Left lung (tissue), 4 donors: ENCODE measurements at regions not wholly inside any gene's neighbourhood (a gene's known extent, or its start where the extent isn't known, plus 50 kb on each side); places are given as distances from the start of the nearest gene placed in this dataset.

Experiments used
- ATAC-seq: fragments of 200-7000 bp; cut with Tn5 transposase; one replicate; pipeline ENCODE4 v1.9.1; 2020; ENCODE audit warnings: moderate library complexity
- DNase-seq, 4 donors: peaks; one replicate each; pipeline ENCODE4 v3.0.0-alpha.2; 2013 to 2020
- H3K27ac ChIP-seq, 2 donors: fragments of 200-600 bp; sonication (generic) in 1 of 2; one replicate each; pipeline versions ENCODE4 v1.5.0 to v1.8.0; 2020 to 2021
- H3K27me3 ChIP-seq, 2 donors: fragments of 200-600 bp; sonication (generic) in 1 of 2; one replicate each; pipeline versions ENCODE4 v1.5.0 to v1.8.0; 2020 to 2021
- H3K36me3 ChIP-seq, 2 donors: fragments of 200-600 bp; sonication (generic) in 1 of 2; one replicate each; pipeline versions ENCODE4 v1.5.0 to v1.8.0; 2020 to 2021
- H3K4me1 ChIP-seq, 2 donors: fragments of 200-600 bp; one replicate each; pipeline ENCODE4 v1.8.0; 2021
- H3K4me3 ChIP-seq, 2 donors: fragments of 200-600 bp; sonication (generic) in 1 of 2; one replicate each; pipeline versions ENCODE4 v1.5.0 to v1.8.0; 2020 to 2021; ENCODE audit warnings: mild to moderate bottlenecking in 1 of 2
- H3K9me3 ChIP-seq, 2 donors: fragments of 200-600 bp; sonication (generic) in 1 of 2; one replicate each; pipeline versions ENCODE4 v1.5.0 to v1.8.0; 2020 to 2021
- intact Hi-C, 2 donors: fragments of 100-400 bp; cut with DNase I; formaldehyde crosslinking; loops; one replicate each; pipeline versions ENCODE4 v1.11.2 to v1.14.2; 2022
- TF ChIP-seq, protein P1 (sequence below), 2 donors: fragments of 200-600 bp; sonication (generic) in 1 of 2; IDR thresholded peaks; one replicate each; pipeline versions ENCODE4 v1.5.0 to v1.8.0; 2021; ENCODE audit warnings: antibody characterized with exemption in 2 of 2
- donor health status: DM: no; HTN: yes; CAD: no.
- donor health status: DM: no; HTN: no; CAD: no.

DNA sequence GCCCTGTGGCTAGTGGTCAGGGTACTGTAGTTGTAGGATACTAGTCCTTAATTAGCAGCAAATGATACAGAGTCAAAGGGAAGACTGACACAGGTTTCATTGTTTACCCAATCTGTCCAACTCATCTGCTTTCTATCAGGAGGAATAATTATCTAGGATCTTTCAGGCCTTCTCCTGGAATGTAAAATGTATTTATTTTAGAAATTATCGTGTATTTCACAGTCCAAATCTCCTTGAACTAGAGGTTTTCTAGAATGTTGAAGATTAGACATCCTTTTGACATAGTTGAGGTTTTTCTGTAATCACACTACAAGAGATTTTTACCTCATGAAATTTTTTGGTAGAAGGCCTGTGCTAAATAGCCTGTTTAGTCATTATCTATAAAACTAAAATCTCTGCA, 1694.8 kb upstream of the PCDH20 start:
- ATAC-seq (no peak), DNase-seq (no peak)
- TF ChIP-seq, protein P1, sequence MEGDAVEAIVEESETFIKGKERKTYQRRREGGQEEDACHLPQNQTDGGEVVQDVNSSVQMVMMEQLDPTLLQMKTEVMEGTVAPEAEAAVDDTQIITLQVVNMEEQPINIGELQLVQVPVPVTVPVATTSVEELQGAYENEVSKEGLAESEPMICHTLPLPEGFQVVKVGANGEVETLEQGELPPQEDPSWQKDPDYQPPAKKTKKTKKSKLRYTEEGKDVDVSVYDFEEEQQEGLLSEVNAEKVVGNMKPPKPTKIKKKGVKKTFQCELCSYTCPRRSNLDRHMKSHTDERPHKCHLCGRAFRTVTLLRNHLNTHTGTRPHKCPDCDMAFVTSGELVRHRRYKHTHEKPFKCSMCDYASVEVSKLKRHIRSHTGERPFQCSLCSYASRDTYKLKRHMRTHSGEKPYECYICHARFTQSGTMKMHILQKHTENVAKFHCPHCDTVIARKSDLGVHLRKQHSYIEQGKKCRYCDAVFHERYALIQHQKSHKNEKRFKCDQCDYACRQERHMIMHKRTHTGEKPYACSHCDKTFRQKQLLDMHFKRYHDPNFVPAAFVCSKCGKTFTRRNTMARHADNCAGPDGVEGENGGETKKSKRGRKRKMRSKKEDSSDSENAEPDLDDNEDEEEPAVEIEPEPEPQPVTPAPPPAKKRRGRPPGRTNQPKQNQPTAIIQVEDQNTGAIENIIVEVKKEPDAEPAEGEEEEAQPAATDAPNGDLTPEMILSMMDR (IDR thresholded peaks at IDR 0.05) = no peak
- intact Hi-C loops = no loop called here
- Histone ChIP-seq H3K4me3 (no peak overlapping the region), H3K4me1 (no peaks in the 10 kb centered on the region), H3K27me3 (no peaks in the 10 kb centered on the region), H3K27ac (no peak overlapping the region), H3K36me3 (no peaks in the 10 kb centered on the region), H3K9me3 (no peaks in the 10 kb centered on the region)

DNA sequence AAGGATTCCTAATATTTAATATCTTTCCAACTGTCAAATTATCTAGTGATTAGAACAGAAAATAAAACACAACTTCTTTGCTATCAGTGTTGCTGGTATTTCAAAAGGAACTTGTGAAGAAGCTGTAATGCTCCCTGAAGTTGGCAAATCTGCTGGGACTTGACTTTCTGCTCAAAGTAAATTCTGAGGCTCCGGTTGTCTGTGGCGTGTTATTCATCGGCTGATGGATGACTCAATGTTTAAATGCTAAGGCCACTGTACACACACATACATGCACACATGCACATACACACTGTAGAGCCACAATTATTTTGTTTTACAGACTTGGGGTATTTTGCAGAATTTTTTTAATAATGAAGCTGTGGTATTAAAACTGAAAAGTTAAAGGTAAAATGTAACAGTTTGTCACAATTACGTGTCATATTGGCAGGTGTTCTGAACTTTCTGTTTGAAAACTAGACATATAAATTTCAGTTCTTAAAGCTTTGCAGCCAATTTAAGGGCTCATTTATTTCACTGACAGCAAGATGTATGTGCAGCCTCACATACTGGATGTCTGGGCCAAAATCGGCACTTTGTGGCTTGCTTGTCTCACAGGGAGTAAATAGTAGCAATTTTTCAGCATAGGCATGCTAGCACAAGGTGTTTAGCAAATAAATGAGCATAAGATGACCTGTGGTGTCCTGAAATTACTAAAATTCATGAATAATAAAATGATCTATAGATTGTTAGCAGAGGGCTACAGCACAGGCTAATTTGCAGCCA, 1691.7 kb upstream of the PCDH20 start:
- no peaks in the 10 kb centered on the region for H3K27me3 ChIP-seq
- DNase-seq = no peak
- H3K4me3 ChIP-seq = no peak overlapping the region
- H3K36me3 ChIP-seq = no peaks in the 10 kb centered on the region
- no peaks in the 10 kb centered on the region for H3K4me1 ChIP-seq
- intact Hi-C loops = no loop called here
- TF ChIP-seq, protein P1 (IDR thresholded peaks at IDR 0.05) = no peak
- no peak for ATAC-seq
- H3K9me3 ChIP-seq = no peaks in the 10 kb centered on the region
- no peak overlapping the region for H3K27ac ChIP-seq

DNA sequence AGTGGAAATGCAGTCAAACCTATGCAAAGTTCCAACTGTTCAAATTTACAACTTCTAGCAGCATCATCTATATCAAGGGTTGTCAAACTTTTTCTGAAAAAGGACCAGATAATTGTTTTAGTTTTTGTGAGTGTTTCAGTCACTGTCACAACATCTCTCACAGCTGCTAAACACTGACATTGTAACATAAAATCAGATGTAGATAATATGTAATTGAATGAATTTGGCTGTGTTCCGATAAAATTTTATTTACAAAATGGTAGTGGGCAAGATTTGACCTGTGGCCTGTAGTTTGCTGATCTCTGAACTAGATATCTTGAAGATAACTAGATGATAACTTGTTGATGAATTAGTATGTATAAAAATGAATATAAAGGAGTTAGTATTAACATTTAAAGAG, 1679.1 kb upstream of the PCDH20 start:
- Histone ChIP-seq H3K36me3 (no peaks in the 10 kb centered on the region), H3K4me3 (no peak overlapping the region), H3K27me3 (no peaks in the 10 kb centered on the region), H3K4me1 (no peaks in the 10 kb centered on the region), H3K27ac (no peak overlapping the region), H3K9me3 (peaks cover 0 to 5% of the 10 kb centered on the region in 2 donors)
- TF ChIP-seq, protein P1 (IDR thresholded peaks at IDR 0.05) = no peak
- ATAC-seq (no peak), DNase-seq (no peak)
- intact Hi-C loops = no loop called here

DNA sequence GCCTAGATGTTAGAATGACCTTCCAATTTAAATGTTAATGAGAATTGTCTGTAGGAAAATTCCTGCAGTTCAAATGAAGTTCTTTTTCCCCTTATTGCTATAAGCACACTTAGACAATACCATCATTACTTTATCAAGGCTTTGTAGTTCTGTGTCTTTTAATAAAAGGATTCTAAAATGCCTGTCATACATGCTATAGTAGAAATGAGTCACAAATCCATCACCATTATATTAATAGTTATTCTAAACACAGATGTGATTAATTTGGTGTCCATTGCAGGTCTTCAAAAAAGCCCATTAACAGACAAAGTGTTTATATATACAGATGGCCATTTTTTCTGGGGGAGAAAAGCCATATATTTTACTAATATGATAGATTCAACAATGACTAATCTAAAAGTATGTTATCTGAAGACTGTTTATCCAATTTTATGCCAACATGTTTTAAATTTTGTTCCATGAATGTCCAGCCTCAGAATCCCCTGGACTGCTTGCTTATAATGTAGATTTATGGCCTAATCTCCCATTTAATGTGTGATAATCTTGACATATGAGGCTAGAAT, 1678.3 kb upstream of the PCDH20 start:
- Histone ChIP-seq H3K27me3 (no peaks in the 10 kb centered on the region), H3K4me3 (no peak overlapping the region), H3K4me1 (no peaks in the 10 kb centered on the region), H3K36me3 (no peaks in the 10 kb centered on the region), H3K27ac (no peak overlapping the region), H3K9me3 (no peaks in the 10 kb centered on the region)
- intact Hi-C loops = no loop called here
- ATAC-seq (no peak), DNase-seq (no peak)
- TF ChIP-seq, protein P1 (IDR thresholded peaks at IDR 0.05) = no peak

DNA sequence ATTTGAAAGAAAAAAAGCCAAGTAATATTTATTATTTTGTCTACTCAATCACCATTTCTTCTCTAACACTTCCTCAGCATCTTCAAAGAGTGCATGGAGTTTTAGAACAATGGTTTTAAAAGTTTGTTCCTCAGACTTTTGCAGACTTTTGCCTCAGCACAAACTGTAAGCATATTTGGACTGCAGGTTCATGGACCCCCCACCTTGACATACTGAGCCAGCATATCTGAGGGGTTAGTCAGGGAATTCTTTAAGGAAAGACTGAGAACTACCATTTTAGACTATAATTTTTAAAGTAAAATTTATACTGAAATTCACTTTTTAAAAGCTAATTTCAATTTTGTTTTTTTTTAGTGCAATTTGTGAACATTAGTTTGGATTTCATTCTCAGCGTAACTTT, 1676.8 kb upstream of the PCDH20 start:
- Histone ChIP-seq H3K4me1 (no peaks in the 10 kb centered on the region), H3K9me3 (no peaks in the 10 kb centered on the region), H3K36me3 (no peaks in the 10 kb centered on the region), H3K4me3 (no peak overlapping the region), H3K27me3 (no peaks in the 10 kb centered on the region), H3K27ac (no peak overlapping the region)
- TF ChIP-seq, protein P1 (IDR thresholded peaks at IDR 0.05) = no peak
- intact Hi-C loops = no loop called here
- ATAC-seq (no peak), DNase-seq (no peak)
